HCT116 (cell line): ENCODE measurements at regions not wholly inside any gene's neighbourhood (a gene's known extent, or its start where the extent isn't known, plus 50 kb on each side); places are given as distances from the start of the nearest gene placed in this dataset.

Experiments
- ATAC-seq: fragments of 200-7000 bp; cut with Tn5 transposase; 2 replicates; pipeline ENCODE4 v1.9.1; 2020; ENCODE audit warnings: mild to moderate bottlenecking, moderate library complexity
- BruUV-seq: library from RNA; stranded (reverse); fragments of 400-500 nt; replicated peaks from 2 replicates; lab custom pipeline; 2021; lab: Mats Ljungman, UMichigan
- CTCF ChIA-PET: fragments of 300-600 bp; sonication (Branson Sonifier 250); formaldehyde crosslinking; loops from one replicate; lab custom pipeline; 2021; ENCODE audit warnings: antibody characterized with exemption; lab: Charles Lee
- POLR2A ChIA-PET: fragments of 300-600, 350-600 bp; sonication (Branson Sonifier 250); formaldehyde crosslinking; loops from one replicate; lab custom pipeline; 2021; ENCODE audit warnings: antibody characterized with exemption; lab: Charles Lee
- RAD21 ChIA-PET, 2 experiments: fragments of 300-600 bp; sonication (Branson Sonifier 250); formaldehyde crosslinking; loops; one replicate each; lab custom pipeline; 2023; ENCODE audit warnings: low total read pairs in 2 of 2; ENCODE audit not compliant: uncharacterized antibody in 2 of 2, unreplicated experiment in 2 of 2, low non-redundant PET in 1 of 2; lab: Charles Lee
- DNase-seq: peaks from one replicate; pipeline ENCODE4 v3.0.0-alpha.2; 2010; ENCODE audit warnings: low read depth, low spot score
- H2AFZ ChIP-seq: fragments of 200-600 bp; shearing (Covaris generic), sonication (generic); 2 replicates; pipeline ENCODE4 v1.6.1; 2017; ENCODE audit warnings: low read depth, mixed run types, mixed read lengths, antibody characterized with exemption, low read length; ENCODE audit not compliant: poor library complexity, severe bottlenecking
- H3K27ac ChIP-seq: 2 replicates; pipeline ENCODE4 v1.5.1; 2012; ENCODE audit warnings: low read depth, low read length
- H3K27me3 ChIP-seq: fragments of 200-600 bp; sonication (generic); 2 replicates; pipeline ENCODE4 v1.6.1; 2016; ENCODE audit warnings: mixed run types, low read length, mixed read lengths; ENCODE audit not compliant: insufficient read depth
- H3K36me3 ChIP-seq, 2 experiments: fragments of 200-500 bp in 1 of 2; fragments of 200-600 bp in 1 of 2; sonication (Bioruptor generic) in 1 of 2; sonication (generic) in 1 of 2; 2 replicates each; pipeline versions ENCODE4 v1.5.1 to v1.6.1; 2014 to 2016; ENCODE audit warnings: low read length in 2 of 2, inconsistent platforms in 1 of 2, mixed read lengths in 1 of 2, mixed run types in 1 of 2; ENCODE audit not compliant: insufficient read depth in 2 of 2, control insufficient read depth in 1 of 2
- H3K4me1 ChIP-seq, 2 experiments: fragments of 200-600 bp in 1 of 2; sonication (generic) in 1 of 2; 2 replicates each; pipeline versions ENCODE4 v1.5.1 to v1.6.1; 2012 to 2017; ENCODE audit warnings: low read length in 2 of 2, inconsistent platforms in 1 of 2, mild to moderate bottlenecking in 1 of 2, mixed read lengths in 1 of 2, mixed run types in 1 of 2, moderate library complexity in 1 of 2; ENCODE audit not compliant: insufficient read depth in 2 of 2, control insufficient read depth in 1 of 2
- H3K4me2 ChIP-seq: fragments of 200-600 bp; sonication (generic); 2 replicates; pipeline ENCODE4 v1.6.1; 2017; ENCODE audit warnings: mixed run types, low read length, mixed read lengths
- H3K4me3 ChIP-seq, 2 experiments: fragments of 200-600 bp in 1 of 2; sonication (generic) in 1 of 2; replicated peaks in 1 of 2; 2 replicates each; pipeline ENCODE4 v1.5.1; 2011 to 2016; ENCODE audit warnings: low read length in 2 of 2, control low read depth in 1 of 2, low read depth in 1 of 2, mild to moderate bottlenecking in 1 of 2, mixed read lengths in 1 of 2, mixed run types in 1 of 2
- H3K79me2 ChIP-seq: fragments of 200-600 bp; sonication (generic); 2 replicates; pipeline ENCODE4 v1.6.1; 2017; ENCODE audit warnings: mild to moderate bottlenecking, mixed run types, low read length, moderate library complexity, mixed read lengths; ENCODE audit not compliant: insufficient read depth
- H3K9ac ChIP-seq: fragments of 200-600 bp; sonication (generic); 2 replicates; pipeline ENCODE4 v1.6.1; 2016; ENCODE audit warnings: low read length, mixed read lengths
- H3K9me2 ChIP-seq: fragments of 200-600 bp; sonication (generic), shearing (Covaris generic); 2 replicates; pipeline ENCODE4 v1.6.1; 2017; ENCODE audit warnings: mixed run types, mild to moderate bottlenecking, moderate library complexity; ENCODE audit not compliant: insufficient read depth
- H3K9me3 ChIP-seq, 2 experiments: fragments of 200-500 bp in 1 of 2; fragments of 200-600 bp in 1 of 2; sonication (Bioruptor generic) in 1 of 2; sonication (generic) in 1 of 2; 2 replicates each; pipeline ENCODE4 v1.6.1; 2014 to 2017; ENCODE audit warnings: low read length in 2 of 2, mixed read lengths in 2 of 2, inconsistent platforms in 1 of 2, low read depth in 1 of 2, mild to moderate bottlenecking in 1 of 2, mixed run types in 1 of 2, moderate library complexity in 1 of 2; ENCODE audit not compliant: control insufficient read depth in 1 of 2, insufficient read depth in 1 of 2
- H4K20me1 ChIP-seq: fragments of 200-600 bp; sonication (generic), shearing (Covaris generic); 2 replicates; pipeline ENCODE4 v1.6.1; 2017; ENCODE audit warnings: mixed run types, mild to moderate bottlenecking, moderate library complexity; ENCODE audit not compliant: insufficient read depth
- CEBPB ChIP-seq: IDR thresholded peaks from 2 replicates; pipeline ENCODE4 v1.6.1; 2012; ENCODE audit warnings: low read depth
- EGR1 ChIP-seq: IDR thresholded peaks from 2 replicates; pipeline ENCODE4 v1.6.1; 2012; ENCODE audit warnings: low read depth
- ELF1 ChIP-seq: IDR thresholded peaks from 2 replicates; pipeline ENCODE4 v1.6.1; 2012; ENCODE audit warnings: low read depth, borderline replicate concordance
- EZH2 ChIP-seq: fragments of 200-600 bp; sonication (generic); IDR thresholded peaks from 2 replicates; pipeline ENCODE4 v1.6.1; 2017; ENCODE audit warnings: antibody characterized with exemption, mixed run types
- EZH2phosphoT487 ChIP-seq: fragments of 200-600 bp; IDR thresholded peaks from 2 replicates; pipeline ENCODE4 v1.6.1; 2018; ENCODE audit warnings: antibody characterized with exemption, borderline replicate concordance
- FOSL1 ChIP-seq: IDR thresholded peaks from 2 replicates; pipeline ENCODE4 v1.6.1; 2012; ENCODE audit warnings: low read depth
- JUND ChIP-seq: IDR thresholded peaks from 2 replicates; pipeline ENCODE4 v1.6.1; 2012
- POLR2A ChIP-seq: IDR thresholded peaks from 2 replicates; pipeline ENCODE4 v1.7.0; 2011; ENCODE audit warnings: borderline replicate concordance; ENCODE audit not compliant: insufficient read depth, insufficient read length; ENCODE audit errors: extremely low read depth
- POLR2AphosphoS5 ChIP-seq: IDR thresholded peaks from 2 replicates; pipeline ENCODE4 v1.6.1; 2011; ENCODE audit warnings: mild to moderate bottlenecking, low read depth, low read length, moderate library complexity
- RAD21 ChIP-seq: IDR thresholded peaks from 2 replicates; pipeline ENCODE4 v1.6.1; 2012; ENCODE audit warnings: low read depth, mild to moderate bottlenecking
- SIN3A ChIP-seq: IDR thresholded peaks from 2 replicates; pipeline ENCODE4 v1.6.1; 2012; ENCODE audit warnings: low read depth
- SP1 ChIP-seq: IDR thresholded peaks from 2 replicates; pipeline ENCODE4 v1.6.1; 2012; ENCODE audit warnings: low read depth
- SRF ChIP-seq: IDR thresholded peaks from 2 replicates; pipeline ENCODE4 v1.6.1; 2012; ENCODE audit warnings: low read depth
- YY1 ChIP-seq: IDR thresholded peaks from 2 replicates; pipeline ENCODE4 v1.6.1; 2011; ENCODE audit warnings: low read length, low read depth, moderate library complexity, mild to moderate bottlenecking; ENCODE audit not compliant: insufficient replicate concordance; ENCODE audit errors: extremely low read depth
- ZFX ChIP-seq: fragments of 450-650 bp; IDR thresholded peaks from 2 replicates; pipeline ENCODE4 v1.6.1; 2017
- ZNF274 ChIP-seq: fragments of 200-500 bp; sonication (Bioruptor generic); IDR thresholded peaks from 2 replicates; pipeline ENCODE4 v1.6.1; 2014; ENCODE audit warnings: mild to moderate bottlenecking, low read depth, low read length, inconsistent platforms
- intact Hi-C: fragments of 100-400 bp; cut with micrococcal nuclease; formaldehyde crosslinking; loops from 2 replicates; pipeline ENCODE4 v1.10.0; 2022
- TF ChIP-seq, protein P1 (sequence below): IDR thresholded peaks from 2 replicates; pipeline ENCODE4 v1.6.1; 2012
- TF ChIP-seq, protein P2 (sequence below): IDR thresholded peaks from 2 replicates; pipeline ENCODE4 v1.6.1; 2012; ENCODE audit warnings: low read depth
- TF ChIP-seq, protein P3 (sequence below): IDR thresholded peaks from 2 replicates; pipeline ENCODE4 v1.6.1; 2012
- TF ChIP-seq, protein P4 (sequence below), 3 experiments: fragments of 200-600 bp in 1 of 3; sonication (generic) in 1 of 3; IDR thresholded peaks in 2 of 3; conservative IDR thresholded peaks in 1 of 3; 2 replicates each; pipeline ENCODE4 v1.5.1; 2012 to 2017; ENCODE audit warnings: low read depth in 2 of 3, low read length in 2 of 3, antibody characterized with exemption in 1 of 3, borderline replicate concordance in 1 of 3, control low read depth in 1 of 3, mild to moderate bottlenecking in 1 of 3, mixed read lengths in 1 of 3, mixed run types in 1 of 3, moderate library complexity in 1 of 3; ENCODE audit not compliant: insufficient read depth in 1 of 3

GRCh38 chr5:57804007-57804444, 321.4 kb upstream of the ACTBL2 start:
- CTCF ChIA-PET = no interaction called here
- H4K20me1 ChIP-seq = no peaks in the 10 kb centered on the region
- POLR2A ChIA-PET = no interaction called here
- H3K79me2 ChIP-seq = no peaks in the 10 kb centered on the region
- no peak overlapping the region for H3K27ac ChIP-seq
- H3K4me1 ChIP-seq = peaks cover 0 to 2% of the 10 kb centered on the region in 2 experiments; a peak in 1 of 4 replicates
- ATAC-seq = no peak
- H3K9me2 ChIP-seq = no peaks in the 10 kb centered on the region
- H3K4me2 ChIP-seq = no peak overlapping the region
- intact Hi-C loops = no loop called here
- H2AFZ ChIP-seq = peak overlapping the region; percentile 42
- H3K9me3 ChIP-seq = no peaks in the 10 kb centered on the region
- H3K36me3 ChIP-seq = no peaks in the 10 kb centered on the region
- RAD21 ChIA-PET = no interaction called here
- H3K4me3 ChIP-seq = no peak overlapping the region
- TF ChIP-seq JUND (no peak), EZH2phosphoT487 (no peak), YY1 (no peak), EZH2 (no peak), SP1 (no peak), ZNF274 (no peak), FOSL1 (no peak), ELF1 (no peak), EGR1 (no peak), RAD21 (no peak), ZFX (no peak), POLR2AphosphoS5 (no peak), CEBPB (no peak), POLR2A (no peak), SIN3A (no peak), SRF (no peak)
- TF ChIP-seq, protein P1, sequence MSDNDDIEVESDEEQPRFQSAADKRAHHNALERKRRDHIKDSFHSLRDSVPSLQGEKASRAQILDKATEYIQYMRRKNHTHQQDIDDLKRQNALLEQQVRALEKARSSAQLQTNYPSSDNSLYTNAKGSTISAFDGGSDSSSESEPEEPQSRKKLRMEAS = no peak
- TF ChIP-seq, protein P2, sequence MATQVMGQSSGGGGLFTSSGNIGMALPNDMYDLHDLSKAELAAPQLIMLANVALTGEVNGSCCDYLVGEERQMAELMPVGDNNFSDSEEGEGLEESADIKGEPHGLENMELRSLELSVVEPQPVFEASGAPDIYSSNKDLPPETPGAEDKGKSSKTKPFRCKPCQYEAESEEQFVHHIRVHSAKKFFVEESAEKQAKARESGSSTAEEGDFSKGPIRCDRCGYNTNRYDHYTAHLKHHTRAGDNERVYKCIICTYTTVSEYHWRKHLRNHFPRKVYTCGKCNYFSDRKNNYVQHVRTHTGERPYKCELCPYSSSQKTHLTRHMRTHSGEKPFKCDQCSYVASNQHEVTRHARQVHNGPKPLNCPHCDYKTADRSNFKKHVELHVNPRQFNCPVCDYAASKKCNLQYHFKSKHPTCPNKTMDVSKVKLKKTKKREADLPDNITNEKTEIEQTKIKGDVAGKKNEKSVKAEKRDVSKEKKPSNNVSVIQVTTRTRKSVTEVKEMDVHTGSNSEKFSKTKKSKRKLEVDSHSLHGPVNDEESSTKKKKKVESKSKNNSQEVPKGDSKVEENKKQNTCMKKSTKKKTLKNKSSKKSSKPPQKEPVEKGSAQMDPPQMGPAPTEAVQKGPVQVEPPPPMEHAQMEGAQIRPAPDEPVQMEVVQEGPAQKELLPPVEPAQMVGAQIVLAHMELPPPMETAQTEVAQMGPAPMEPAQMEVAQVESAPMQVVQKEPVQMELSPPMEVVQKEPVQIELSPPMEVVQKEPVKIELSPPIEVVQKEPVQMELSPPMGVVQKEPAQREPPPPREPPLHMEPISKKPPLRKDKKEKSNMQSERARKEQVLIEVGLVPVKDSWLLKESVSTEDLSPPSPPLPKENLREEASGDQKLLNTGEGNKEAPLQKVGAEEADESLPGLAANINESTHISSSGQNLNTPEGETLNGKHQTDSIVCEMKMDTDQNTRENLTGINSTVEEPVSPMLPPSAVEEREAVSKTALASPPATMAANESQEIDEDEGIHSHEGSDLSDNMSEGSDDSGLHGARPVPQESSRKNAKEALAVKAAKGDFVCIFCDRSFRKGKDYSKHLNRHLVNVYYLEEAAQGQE = no peak
- TF ChIP-seq, protein P3, sequence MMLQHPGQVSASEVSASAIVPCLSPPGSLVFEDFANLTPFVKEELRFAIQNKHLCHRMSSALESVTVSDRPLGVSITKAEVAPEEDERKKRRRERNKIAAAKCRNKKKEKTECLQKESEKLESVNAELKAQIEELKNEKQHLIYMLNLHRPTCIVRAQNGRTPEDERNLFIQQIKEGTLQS = no peak
- TF ChIP-seq, protein P4, sequence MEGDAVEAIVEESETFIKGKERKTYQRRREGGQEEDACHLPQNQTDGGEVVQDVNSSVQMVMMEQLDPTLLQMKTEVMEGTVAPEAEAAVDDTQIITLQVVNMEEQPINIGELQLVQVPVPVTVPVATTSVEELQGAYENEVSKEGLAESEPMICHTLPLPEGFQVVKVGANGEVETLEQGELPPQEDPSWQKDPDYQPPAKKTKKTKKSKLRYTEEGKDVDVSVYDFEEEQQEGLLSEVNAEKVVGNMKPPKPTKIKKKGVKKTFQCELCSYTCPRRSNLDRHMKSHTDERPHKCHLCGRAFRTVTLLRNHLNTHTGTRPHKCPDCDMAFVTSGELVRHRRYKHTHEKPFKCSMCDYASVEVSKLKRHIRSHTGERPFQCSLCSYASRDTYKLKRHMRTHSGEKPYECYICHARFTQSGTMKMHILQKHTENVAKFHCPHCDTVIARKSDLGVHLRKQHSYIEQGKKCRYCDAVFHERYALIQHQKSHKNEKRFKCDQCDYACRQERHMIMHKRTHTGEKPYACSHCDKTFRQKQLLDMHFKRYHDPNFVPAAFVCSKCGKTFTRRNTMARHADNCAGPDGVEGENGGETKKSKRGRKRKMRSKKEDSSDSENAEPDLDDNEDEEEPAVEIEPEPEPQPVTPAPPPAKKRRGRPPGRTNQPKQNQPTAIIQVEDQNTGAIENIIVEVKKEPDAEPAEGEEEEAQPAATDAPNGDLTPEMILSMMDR (IDR thresholded peaks at IDR 0.05 in 2 of 3, conservative IDR thresholded peaks at IDR 0.05 in 1 of 3; ENCODE audit: borderline replicate concordance in 1 of 3, insufficient read depth in 1 of 3, low read depth in 2 of 3, low read length in 2 of 3) = no peak
- TF ChIP-seq, all 23 proteins: peak for 0
- no peak overlapping the region for H3K9ac ChIP-seq
- BruUV-seq = no TSS peak
- DNase-seq = no peak
- H3K27me3 ChIP-seq = no peaks in the 10 kb centered on the region
